Right forelimb (tissue), 1 donor: ENCODE measurements at regions not wholly inside any gene's neighbourhood (a gene's known extent, or its start where the extent isn't known, plus 50 kb on each side); places are given as distances from the start of the nearest gene placed in this dataset.
A peak's percentile ranks its signal among the peaks of the same experiment; 100 is the strongest.

Experiments
- DNase-seq: peaks from one replicate; pipeline ENCODE4 v3.0.0-alpha.2; 2018

DNA sequence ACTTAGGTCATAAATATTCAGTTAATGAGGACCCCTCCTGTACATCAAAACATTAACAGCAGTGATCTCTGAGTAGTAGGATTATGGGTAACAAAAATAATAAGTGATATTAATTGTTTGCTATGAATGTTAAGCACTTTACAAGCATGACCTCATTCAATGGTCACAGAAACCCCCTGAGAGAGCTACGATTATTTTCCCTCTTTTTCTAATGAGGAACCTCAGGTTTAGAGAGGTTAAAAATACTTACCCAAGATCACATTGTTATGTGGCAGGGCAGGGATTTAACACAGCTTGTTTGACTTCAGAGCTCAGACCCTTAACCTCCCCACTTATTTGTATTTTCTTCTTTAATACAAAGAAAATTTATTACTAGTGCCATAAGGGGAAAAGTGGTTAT lies 228.2 kb downstream of the TBL1XR1 start:
- DNase-seq: no peak

DNA sequence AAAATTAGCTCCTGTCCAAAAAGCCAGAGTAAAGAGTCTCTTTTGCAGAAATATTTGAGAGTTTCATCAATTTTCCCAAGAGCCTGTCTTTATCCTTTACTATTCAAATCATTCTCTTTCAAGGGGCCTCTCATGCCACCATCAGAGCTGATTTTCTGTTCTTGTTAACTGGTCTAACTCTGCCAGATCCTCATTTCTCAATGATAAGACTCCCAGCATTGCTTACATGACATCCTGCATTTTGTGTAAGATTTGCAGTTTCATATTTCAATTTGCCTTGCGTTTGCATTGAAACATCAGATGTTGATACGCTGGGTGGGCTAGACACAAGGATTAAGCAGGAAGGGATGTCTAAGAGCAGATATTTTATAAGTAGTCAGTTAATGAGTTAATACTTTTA lies 228.7 kb downstream of the TBL1XR1 start:
- no peak for DNase-seq

DNA sequence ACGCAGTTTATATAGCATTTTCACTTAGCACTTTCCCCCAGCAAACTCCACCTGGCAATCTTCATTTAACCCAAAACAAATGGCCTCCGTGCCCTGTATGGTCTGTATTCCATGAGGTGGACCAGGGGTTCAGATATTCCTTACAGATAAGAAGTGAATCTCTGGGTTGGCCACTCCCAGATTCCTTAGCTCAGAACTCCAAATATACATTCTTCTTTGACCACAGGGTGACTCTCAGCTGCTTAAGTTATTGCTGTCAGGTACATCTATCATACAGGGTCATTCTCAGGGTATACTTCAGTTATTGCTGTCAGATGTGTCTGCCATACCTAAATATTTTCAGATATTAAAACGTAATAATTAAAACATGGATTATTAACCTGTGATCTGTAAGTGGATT lies 229.8 kb downstream of the TBL1XR1 start:
- DNase-seq: no peak

DNA sequence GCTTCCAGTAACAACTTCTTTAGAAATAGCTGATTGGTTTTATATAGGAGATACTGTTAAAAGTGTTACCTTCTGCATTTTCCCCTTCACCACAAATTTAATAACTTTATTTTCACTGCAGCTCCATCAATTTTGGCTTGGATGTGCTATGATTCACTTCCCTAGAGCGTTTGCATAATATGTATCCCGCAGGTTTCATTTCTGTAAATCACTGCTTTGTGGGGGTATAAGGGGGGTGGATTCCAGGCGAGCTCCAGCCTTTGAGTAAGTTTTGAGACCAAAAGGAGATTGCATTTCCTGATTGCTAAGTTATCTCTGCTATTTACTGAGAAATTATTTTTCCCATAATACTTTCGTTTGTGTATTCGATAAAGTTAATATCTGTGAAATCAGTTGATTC lies 232.6 kb downstream of the TBL1XR1 start:
- no peak for DNase-seq

DNA sequence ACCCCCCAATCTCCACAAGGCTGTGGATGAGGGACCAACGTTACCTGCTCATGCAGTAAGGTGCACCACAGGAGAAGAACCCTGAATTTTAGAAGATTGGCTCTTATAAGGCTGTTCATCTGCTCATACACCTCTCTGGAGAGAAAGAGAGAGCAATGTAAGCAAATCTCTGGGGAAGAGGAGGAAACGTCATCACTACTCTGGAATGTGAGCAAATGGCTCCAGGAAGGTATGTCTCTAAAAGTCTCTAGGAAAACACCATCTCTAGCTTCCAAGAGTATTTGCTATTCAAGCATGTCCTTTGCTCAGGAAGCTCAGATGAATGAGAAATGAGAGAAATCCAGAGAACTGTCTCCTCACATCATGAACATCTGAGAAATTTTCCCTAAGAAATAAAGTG lies 235.4 kb downstream of the TBL1XR1 start:
- no peak for DNase-seq

DNA sequence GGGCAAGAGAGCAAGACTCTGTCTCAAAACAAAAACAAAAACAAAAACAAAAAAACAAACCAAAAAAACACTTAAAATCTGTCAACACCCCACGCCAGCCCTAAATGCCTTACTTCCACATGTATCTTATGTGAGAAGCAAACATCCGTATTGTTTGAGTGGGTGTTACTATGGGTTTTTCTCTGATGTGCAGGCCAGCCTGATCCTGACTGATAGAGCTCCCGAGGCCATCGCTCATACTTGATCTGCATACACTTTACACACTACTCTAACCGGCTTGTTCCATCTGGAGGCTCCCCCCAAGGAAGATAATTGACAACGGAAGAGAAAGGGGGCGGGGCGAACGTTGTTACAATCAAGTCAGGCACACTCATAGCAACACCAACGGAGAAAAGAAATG lies 237.4 kb downstream of the TBL1XR1 start:
- DNase-seq: no peak

DNA sequence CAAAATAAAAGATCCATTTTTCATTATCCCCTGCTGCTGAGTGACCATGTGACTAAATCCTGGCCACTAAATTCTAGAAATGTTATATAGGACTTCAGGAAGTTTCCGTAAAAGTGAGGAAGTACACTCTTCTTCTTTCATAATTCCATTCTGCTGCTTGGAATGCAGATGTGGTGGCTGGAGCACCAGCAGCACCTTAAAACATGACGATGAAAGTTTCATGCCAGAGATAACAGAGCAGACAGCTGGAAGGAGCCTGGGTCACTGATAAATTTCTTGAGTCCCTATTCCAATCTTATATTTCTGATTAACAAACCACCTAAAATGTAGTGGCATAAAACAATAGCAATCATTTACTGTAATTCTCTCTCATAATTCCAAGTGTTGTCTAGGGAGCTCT lies 238.7 kb downstream of the TBL1XR1 start:
- DNase-seq: no peak

DNA sequence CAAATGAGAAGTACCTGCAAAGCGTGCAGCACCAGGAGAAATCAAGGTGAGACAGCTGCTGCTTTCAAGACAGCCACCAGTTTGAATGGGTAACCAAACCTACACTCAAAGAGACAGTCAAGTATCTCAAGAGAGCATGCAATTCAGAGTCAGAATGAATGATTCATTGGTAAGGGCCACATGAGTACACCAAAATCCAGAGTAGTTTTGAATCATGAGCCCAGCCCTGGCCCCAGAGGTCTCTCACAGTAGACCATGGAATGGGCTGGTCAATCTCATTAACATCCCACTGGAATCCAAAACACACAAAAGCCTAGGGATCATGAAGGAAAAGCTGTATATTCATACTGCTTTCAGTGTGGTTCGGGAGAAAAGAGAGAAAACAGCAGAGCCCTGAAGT lies 242.8 kb downstream of the TBL1XR1 start:
- DNase-seq: no peak

DNA sequence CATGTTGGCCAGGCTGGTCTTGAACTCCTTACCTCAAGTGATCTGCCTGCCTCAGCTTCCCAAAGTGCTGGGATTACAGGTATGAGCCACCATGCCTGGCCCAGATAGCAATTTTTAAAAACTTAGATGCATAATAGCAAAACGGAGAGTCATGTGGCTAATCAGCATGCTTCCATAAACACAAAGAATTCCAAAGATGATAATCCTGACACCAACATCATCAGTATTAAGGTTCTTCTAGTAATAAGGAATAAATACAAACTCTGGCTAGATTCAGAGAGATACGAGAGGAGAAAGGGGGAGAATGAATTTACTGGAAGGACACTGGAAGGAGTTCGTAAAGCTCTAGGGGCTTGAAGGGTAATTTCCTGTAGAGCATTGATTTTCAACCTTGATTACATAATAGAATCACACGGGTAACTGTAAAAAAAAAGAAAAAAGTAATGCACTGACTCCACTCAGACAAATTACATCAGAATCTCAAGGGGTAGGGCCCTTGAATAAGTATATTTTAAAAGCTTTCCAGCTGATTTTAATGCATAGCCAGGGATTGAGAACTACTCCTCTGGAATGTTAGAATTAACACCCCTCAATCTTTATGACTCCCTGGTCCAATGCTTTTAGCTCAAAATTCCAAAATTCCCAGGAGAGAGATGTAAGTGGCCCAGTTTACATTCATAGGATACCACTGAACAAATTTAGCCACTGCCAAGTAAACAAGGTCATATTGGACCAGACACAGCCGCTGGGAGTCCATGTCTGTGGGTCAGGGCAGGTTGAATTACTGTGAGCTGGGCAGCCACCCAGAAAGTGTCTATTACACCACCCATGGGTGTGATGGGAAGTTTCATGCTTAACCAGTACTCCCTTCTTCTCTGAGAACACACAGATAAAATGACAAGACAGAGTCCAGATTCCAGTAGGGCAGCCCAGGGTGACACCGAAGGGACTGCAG lies 243.9 kb downstream of the TBL1XR1 start:
- DNase-seq: peak; percentile 62

DNA sequence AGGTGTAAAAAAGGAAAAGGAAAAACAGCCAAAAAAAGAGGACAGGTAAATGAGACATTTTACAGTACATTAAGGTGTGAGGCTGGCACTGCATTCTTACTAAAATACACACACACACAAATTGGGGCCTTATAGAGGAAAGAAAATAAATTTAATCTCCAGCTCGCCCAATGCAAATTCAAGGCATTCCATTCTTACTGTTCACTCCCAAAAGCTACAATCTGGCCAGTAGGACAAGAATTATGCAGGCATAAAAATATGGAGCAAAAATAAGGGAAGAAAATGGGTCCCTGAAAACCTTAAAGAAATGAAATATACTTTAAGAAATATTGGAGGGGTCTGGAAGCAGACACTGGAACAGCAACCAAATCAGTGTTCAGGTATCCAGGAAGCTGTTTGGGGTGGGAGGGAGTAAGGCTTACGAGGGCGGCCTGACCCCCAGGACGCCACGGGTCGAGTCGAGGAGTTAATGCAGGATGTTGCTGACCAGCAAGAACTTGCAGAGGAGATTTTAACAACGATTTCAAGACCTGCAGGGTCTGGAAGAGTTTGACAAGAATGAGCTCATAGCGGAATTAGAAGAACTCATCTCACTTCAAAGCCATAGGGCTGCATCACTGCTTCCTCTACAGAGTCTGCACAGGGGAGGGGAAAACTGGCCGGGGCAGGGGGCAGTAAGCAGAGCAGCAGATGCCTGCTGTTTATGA lies 245.5 kb downstream of the TBL1XR1 start:
- DNase-seq: no peak

DNA sequence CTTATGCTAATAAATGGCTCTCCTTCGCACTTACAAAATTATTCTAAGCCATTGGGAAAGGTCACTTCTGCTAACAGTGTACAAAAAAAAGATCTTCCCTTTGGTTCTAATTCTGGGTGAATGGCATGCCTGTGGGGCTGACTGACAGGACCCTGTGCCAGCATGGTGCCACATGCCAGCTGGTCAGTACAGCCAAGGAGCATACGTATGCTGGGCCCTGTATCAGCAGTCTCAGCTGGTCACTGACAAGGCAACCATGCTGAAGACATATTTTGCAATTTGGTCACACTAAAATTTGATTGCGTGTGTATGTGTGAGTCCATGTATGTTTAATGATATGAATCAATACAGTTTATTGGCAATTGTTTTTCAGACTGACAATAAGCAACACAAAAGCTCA lies 246.1 kb downstream of the TBL1XR1 start:
- DNase-seq: no peak

DNA sequence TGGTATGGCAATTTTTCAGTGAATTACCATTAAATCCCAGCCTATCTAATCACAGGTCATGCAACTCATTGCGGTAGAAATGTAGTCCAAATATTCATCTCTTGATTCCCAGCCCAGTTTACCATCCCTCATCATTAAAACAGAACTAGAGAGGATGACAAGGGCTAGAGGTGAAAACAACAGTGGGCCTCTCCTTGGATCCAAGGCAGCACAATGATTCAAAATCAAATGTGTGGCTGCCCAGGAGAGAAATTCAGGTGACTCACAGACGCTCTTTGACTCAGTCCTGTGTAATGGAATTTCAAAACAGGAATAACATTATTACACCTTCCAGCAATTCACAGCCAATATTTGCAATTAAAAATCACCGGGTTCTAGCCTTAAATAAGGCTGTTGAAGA lies 246.5 kb downstream of the TBL1XR1 start:
- no peak for DNase-seq

DNA sequence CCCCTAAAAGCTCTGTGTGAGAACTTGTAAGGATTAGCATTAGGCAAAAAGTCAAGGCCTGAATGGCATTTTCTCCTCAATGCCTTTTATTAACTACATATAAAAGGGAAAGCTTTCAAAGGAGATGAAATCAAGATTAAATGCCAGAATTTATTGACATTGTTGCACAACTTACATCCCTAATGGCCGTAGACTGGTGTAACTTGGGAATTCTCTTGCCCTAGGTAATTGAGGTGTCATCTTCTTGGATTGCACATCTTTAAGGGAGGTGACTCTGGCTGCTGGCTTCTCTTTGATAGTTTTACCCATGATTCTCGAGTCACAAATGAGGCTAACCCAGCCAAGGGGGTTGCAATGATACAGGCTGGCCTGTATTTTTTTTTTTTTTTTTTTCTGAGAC lies 249.1 kb downstream of the TBL1XR1 start:
- DNase-seq: no peak

DNA sequence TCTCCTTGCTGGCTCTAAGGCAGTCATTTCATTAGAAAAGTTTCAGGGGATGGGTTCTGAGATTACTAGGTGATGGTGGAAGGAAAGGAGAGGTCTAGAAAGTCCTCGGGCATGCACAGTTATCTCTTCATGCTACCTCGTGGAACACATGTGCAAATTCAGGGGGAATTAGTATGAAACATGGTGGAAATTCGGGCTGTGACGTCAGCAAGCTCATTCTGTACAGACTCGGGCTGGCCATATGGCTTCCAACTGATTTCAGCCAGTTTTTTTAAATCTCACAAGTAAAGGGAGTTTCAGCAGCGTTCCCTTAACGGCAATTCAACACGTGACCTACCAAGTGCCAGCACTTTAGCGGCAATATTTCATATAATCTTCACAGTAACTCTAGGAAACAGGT lies 251.1 kb downstream of the TBL1XR1 start:
- DNase-seq: no peak

DNA sequence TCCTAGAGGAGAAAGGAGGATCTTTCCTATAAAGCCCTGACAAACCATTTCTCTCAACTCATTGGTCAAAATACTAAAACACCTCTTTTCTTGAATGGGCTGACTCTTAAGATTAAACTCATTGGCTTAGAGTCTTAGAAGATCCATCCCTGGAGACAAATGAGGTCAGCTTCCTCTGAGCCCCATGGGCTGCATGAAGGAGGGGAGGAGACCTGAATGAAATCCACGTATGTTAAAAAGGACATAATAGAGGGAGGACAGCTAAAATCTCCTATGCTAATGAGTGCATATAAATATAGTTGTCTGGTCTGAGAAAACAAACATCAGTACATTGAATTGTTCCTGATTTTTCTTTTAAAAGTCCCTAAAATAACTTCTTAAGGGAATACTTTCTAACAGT lies 255.0 kb downstream of the TBL1XR1 start:
- DNase-seq: no peak

DNA sequence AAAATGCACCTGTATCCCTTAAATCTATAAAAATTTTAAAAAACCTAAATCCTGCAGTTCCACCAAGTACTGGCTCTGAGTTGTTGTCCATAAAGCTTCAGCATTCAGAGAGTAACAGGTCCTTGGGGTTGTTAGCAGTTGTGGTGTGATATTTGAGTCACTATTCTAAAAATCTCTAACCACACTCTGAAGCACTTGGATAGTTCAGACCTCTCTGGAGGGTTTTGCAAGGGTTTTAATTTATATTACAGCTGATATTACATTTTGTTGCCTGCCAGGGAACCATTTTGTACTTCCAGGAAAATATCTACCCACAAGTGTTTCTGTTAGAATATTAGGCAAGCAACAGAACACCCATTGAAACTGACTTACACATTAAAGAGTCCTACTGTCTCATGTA lies 255.6 kb downstream of the TBL1XR1 start:
- DNase-seq: no peak

DNA sequence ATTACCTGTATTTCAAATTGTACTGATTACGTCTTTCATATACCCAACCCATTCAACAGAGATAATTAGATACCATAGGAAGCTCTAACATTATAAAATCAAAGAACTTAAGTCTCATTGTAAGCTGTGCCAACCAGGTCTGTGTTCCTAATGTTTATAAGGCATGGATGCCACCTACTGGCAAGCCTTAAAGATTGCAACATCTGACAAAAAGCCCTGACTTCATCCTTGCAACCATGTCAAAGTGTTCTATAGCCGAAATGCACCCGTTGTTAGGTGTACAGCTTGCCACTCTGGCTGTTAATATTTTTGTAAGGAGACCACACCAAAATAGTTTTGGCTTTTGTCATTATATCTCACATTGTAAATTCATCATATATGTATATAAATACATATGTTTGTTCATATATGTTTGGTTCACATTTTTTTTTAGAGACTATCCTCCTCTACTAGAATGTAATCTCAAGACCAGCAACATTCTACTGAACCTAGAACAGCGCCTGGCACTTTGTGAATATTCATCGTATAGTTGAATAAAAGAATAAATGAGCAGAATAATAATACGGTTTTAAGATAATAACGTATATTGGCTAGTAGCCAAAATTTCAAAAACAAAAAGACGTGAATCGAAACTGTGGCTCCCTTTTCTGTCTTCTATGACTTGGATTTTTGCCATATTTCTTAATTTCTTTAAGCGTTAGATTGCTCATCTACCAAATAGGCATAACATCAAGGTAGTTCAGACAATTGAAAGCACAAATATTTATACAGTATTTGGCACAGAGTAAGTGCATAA lies 258.1 kb downstream of the TBL1XR1 start:
- DNase-seq: peak; percentile 52

DNA sequence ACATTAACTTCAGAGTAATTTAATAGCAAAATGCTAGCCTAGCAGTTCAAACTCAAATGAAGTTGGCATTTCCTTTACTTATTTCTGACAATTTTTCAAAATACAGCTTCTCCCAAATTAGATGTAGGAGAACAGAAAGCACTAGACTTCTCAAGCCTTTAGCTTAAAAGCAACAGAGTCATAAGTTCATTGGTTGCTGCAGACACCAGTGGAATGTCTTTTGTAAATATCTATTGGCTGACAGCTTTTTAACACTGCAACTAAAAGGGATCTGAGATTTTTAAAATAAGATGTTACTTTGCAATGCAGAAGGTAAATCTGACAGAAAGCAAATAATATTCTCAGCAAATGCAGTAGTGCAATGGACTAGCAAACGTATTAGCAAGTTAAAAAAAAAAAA lies 259.3 kb downstream of the TBL1XR1 start:
- DNase-seq: no peak

DNA sequence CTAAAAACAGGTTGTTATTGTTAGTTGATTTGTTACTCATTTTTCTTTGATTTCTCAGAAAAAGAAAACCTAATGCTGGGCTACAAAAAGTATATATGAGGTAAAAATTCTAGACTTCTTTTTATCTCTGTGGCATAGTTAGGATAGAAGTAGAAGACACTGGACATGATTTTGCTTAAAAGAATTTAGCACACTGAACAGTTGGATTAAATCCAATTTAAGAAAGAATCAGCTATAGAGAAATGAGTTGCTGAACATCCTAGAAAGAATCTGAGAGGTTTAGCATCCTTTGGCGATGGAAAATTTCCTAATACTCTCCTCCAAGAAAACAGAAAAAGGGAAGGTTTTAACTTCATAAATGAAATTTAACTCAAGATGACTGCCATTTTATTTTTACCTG lies 259.7 kb downstream of the TBL1XR1 start:
- no peak for DNase-seq

DNA sequence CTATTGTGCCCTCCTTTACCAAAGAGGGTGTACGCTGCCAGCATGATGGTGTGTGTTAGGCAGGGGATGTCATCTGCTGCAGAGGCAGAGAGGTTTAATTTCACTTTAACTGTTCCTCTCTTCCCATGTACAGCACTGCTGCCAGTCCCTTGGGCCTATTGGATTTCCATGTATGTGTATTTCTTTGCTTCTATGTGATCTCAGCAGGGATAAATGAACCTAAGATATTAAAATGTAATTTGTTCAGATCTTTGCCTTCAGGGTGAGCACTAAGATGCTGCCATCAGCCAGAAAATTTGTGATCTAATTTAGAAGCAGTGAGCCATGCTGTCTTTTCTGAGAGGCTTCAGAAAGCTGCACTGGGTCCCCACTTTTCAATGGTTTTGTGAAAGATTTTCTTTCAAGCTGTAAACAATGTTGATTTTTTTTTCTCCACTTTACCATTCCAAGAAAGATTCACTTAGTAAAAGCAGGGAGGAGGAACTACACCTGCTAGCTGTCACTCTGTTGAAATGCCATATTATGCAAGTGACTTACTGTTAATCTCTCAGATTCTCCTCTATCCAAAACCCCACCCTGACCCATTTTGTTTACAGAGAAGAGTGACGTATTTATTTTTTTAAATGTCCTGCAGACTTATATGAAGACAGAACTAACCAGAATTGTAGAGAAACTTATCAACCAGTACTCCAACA lies 261.9 kb downstream of the TBL1XR1 start:
- DNase-seq: no peak

DNA sequence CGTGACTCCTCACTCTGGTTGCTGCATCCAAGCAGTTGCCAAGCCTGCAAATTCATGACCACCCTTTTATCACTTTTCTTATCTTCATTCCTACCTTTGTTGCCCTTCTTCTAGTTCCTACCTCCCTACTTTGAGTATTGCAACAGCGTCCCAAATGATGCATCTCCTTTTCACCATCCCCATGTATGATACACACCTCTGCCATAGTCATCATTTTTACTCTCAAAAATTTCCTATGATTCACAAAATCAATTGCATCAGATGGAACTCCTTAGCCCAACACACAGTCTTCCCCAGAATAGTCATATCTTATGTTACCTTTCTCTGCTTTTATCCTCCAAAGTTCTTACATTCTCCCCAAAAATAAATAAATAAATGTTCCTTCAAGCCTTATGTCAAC lies 262.6 kb downstream of the TBL1XR1 start:
- DNase-seq: no peak

DNA sequence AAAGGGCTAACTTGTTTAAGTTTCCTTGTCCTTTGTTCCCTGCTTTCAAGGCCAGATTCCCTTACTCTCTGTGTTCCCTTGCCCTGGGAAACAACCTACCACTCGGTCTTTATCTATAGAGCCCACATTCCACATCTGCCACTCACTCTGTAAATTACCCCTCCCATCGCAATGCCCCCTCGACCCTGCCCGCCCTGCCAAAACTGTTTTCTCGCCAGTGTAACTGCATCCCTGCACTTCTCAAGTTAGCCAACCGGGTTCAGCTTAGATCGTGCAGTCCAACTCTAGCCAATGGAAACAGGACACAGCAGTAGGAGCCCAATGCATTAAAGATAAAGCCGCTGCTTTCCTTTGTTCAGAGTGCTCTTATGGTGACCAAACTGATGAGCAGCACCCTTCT lies 263.6 kb downstream of the TBL1XR1 start:
- no peak for DNase-seq

DNA sequence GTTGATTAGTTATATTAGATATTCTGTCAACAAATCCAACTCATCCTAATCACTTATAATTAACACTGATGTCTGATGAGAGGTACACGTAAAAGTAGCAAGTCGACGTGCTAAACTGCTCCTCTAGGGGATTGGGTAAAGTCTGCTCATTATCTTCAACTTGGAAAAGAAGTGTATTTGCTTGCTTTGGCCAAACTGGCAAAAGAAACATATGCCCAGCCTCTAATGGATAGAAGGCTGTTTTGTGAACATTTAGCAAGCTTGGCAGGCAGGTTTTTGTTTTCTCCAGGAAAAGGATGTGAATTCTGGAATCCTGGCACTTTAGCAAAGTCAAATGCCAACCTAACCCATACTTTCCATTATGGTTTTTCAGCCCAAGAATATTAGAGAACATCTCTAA lies 264.8 kb downstream of the TBL1XR1 start:
- DNase-seq: no peak
